ENCODE measurements at regions not wholly inside any gene's neighbourhood (a gene's known extent, or its start where the extent isn't known, plus 50 kb on each side); places are given as distances from the start of the nearest gene placed in this dataset.
"Not testable (repeated sequence)": the region's sequence is repeated elsewhere in the genome, so short reads cannot be mapped to it uniquely, and the experiment has no call there.

- ATAC-seq: no peak
Measured at GRCh38 chr6:134546962-134547645, 229.2 kb upstream of the SGK1 start.

DNA sequence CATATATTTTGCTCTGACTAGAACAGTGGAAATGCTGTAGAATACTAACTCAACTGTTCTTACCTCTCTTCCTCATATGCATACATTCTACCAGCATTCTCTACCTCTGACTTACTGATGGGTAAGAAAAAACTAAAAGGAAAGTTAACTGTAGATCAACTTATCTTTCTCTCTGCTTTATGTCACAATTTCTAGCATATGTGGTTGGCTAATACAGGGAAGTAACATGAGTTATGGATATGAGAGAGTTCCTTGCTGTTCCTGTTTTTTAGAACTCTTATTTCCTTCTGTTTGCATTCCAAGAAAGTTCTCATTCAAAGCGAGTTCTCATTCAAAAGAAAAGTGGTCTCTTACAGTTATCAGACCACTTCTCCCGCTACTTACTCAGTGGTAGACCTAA, 226.8 kb upstream of the SGK1 start:
- peak; percentile 26 for ATAC-seq

DNA sequence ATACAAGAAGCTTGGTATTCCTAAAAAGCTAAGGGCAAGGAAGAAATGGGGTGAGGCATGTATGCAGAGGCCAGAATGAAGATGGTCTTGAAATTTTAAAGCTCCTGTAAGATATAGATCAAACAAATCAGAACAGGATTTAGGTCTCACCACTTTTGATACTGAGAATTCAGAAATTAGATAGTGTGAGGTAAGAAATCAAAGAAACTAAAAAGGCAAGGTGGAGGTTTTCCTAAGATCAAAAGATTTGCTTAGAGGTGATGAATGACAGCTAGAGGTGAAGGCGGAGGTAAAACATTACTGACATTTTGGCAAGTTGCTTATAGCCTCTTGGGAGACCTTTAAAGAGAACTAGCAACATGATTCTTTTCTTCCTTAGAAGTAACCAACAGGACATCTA, 225.2 kb upstream of the SGK1 start:
- no peak for ATAC-seq

GRCh38 chr6:134541001-134541400, 223.1 kb upstream of the SGK1 start:
- ATAC-seq: peak; percentile 53

- ATAC-seq: no peak
Measured at GRCh38 chr6:134539865-134540323, 222.0 kb upstream of the SGK1 start.

DNA sequence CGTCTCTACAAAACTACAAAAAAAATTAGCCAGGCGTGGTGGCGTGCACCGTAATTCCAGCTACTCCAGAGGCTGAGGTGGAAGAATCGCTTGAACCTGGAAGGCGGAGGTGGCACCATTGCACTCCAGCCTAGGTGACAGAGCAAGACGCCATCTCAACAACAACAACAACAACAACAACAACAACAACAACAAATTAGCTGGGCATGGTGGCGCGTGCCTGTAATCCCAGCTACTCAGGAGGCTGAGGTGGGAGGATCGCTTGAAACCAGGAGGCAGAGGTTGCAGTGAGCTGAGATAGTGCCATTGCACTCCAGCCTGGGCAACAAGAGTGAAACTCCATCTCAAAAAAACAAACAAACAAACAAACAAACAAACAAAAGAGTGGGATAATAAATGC, 219.9 kb upstream of the SGK1 start:
- ATAC-seq: not testable (repeated sequence)

DNA sequence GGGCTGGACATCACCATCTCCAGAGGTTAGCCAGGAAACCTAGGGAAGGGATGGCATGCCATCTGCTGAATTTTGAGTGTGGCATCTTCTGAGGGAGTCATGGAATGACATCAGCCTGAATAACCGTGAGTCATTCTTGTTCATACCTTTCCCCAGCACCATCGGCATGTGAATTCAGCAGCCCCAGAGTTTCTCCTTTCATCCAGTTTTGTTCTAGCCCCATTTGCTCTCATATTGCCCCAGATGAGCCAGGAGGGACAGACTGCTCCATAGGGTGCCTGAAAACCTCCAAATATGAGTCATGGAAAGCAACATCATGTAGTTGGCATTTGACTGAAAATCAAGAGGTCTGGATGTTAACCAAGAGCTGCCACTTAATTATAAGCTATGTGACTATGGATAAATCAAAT, 219.2 kb upstream of the SGK1 start:
- ATAC-seq: peak; percentile 76

- ATAC-seq: no peak
Measured at GRCh38 chr6:134535831-134536230, 217.9 kb upstream of the SGK1 start.

GRCh38 chr6:134534708-134535149, 216.8 kb upstream of the SGK1 start:
- peak; percentile 84 for ATAC-seq

- ATAC-seq: no peak
Measured at GRCh38 chr6:134533991-134534390, 216.1 kb upstream of the SGK1 start.

- ATAC-seq: no peak
Measured at GRCh38 chr6:134532694-134533624, 215.0 kb upstream of the SGK1 start.

- no peak for ATAC-seq
Measured at GRCh38 chr6:134531611-134532010, 213.7 kb upstream of the SGK1 start.

- ATAC-seq: no peak
Measured at GRCh38 chr6:134531188-134531551, 213.3 kb upstream of the SGK1 start.

DNA sequence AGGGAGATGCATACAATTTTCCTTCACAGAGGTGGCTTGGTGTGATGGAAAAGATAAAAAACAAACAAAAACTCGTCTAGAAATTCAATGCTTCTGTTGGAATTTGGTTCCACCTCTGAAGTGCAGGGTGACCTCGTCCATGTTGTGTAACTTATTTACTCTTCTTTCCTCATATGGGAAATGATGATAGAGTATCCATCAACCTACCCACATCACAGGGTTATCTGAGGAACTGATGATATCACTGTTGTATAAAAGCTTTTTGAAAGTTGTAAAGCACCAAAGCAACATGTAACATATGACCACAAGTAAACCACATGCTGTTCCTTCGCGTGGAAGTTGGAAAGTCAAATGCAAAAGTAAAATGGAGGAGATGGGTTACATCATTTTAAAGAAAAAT, 212.0 kb upstream of the SGK1 start:
- no peak for ATAC-seq

GRCh38 chr6:134529305-134529704, 211.4 kb upstream of the SGK1 start:
- no peak for ATAC-seq

- peak; percentile 35 for ATAC-seq
Measured at GRCh38 chr6:134527108-134527787, 209.3 kb upstream of the SGK1 start.

DNA sequence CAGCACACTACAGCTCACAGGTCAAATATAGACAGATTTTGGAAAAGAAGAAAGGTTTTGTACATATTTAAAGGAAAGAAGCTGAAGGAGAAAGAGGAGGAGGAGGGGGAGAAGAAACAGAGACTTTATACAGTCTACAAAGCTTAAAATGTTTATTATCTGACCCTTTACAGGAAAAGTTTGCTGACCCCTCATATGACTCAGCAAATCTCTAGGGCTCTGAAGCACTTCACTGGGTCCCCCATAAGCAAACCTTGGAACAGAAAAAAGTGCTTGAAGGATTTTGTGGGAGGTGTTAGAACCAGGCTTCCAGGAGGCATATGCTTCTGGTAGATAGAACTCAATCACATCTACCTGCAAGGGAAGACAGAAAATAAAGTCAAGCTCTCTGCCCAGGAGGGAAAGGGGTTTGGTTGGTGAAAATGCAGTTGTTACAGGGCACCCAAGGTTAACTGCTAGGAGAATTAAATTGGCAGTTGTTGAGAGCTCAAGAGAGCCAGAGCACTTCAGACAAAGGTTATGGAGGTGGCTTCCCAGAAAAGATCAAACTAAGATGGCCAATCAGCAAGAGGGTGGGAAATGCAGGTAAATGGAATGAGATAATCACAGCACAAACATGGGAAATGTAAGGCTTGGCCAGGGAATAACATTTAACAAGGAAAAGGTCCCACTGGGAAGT, 207.4 kb upstream of the SGK1 start:
- no peak for ATAC-seq

DNA sequence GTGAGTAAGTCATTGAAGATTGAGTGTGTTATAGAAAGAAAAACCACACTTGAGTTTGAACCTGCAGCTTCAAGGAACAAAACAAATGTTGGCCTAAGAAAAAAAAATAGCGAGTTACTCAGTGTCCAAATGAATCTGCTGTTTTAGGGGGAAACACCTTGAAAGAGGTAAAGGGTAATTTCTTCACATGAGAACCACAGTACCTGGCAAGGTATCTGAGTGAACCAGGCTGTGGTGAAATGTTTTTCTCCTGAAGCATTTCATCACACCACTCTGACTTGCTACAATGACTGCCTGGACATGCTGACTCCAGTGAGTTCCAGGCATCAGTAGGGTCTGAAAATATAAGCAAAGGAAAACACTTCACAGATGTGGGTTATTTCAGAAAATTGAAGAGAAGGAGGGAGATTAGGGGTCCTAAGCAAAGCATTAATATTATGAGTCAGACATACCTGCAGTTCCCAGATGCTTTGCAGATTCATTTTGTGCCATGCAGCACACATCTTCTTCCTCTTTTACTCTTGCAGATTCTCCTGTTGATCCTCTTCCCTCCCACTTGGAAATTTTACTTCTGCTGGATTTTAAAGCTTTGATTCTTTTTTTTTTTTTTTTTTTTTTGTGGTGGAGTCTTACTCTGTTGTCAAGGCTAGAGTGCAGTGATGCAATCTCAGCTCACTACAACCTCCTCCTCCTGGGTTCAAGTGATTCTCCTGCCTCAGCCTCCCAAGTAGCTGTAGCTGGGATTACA, 206.2 kb upstream of the SGK1 start:
- ATAC-seq: peak; percentile 76

GRCh38 chr6:134523051-134523450, 205.1 kb upstream of the SGK1 start:
- ATAC-seq: no peak

GRCh38 chr6:134521116-134521501, 203.2 kb upstream of the SGK1 start:
- no peak for ATAC-seq

DNA sequence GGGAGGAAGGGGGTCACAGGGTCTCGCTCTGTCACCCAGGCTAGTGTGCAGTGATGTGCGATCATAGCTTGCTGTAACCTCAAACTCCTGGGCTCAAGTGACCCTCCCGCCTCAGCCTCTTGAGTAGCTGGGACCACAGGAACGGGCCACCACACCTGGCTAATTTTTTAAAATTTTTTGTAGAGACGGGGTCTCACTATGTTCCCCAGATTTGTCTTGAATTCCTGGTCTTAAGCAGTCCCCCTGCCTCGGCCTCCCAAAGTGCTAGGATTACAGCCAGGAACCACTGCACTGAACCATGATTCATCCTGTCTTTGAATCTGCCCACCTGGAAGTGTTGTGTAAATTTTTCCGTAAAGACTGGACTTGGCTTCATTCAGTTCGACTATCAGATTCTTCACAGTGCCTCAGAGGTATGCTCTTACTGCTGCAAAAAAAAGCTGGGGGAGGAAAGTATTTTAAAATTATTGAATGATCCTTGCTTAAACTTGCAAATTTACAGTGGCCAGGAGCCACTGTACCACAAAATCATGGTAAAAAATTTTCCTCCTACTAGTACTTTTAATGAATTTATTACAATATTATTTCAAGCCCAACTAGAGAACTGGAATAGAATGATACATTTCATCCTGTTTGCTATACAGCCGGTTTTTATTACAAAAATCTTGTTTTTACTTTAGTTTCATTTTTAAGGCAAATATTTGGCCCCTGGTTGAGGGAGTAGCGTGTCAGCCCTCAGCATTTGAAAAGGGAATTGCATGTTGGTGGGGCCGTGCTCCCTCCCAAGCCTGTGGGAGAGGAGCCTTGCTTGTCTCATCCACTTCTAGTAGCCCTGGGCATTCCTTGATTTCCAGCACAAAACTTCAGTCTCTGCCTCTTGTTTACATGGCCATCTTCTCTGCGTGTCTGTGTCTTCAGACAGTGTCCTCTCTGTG, 202.5 kb upstream of the SGK1 start:
- no peak for ATAC-seq

All from esophagus mucosa (tissue), 1 donor.